Activated naive CD4-positive, alpha-beta T cell treated with anti-CD3 and anti-CD28 coated beads, Interleukin-2, amount 50 U/mL, for 24 hours (primary cell): ENCODE measurements at regions not wholly inside any gene's neighbourhood (a gene's known extent, or its start where the extent isn't known, plus 50 kb on each side); places are given as distances from the start of the nearest gene placed in this dataset.
"Not testable (repeated sequence)": the region's sequence is repeated elsewhere in the genome, so short reads cannot be mapped to it uniquely, and the experiment has no call there.

ENCODE experiments used
- H3K27ac Mint-ChIP-seq: one replicate; pipeline ENCODE4 v1.8.0; 2021; ENCODE audit warnings: mild to moderate bottlenecking, mixed read lengths
- H3K27me3 Mint-ChIP-seq: one replicate; pipeline ENCODE4 v1.8.0; 2021; ENCODE audit warnings: mixed read lengths
- H3K36me3 Mint-ChIP-seq: one replicate; pipeline ENCODE4 v1.8.0; 2021; ENCODE audit warnings: mixed read lengths
- H3K4me1 Mint-ChIP-seq: one replicate; pipeline ENCODE4 v1.8.0; 2021; ENCODE audit warnings: mixed read lengths
- H3K4me3 Mint-ChIP-seq: one replicate; pipeline ENCODE4 v1.8.0; 2021; ENCODE audit warnings: mild to moderate bottlenecking, mixed read lengths
- H3K9me3 Mint-ChIP-seq: one replicate; pipeline ENCODE4 v1.8.0; 2021; ENCODE audit warnings: mixed read lengths

DNA sequence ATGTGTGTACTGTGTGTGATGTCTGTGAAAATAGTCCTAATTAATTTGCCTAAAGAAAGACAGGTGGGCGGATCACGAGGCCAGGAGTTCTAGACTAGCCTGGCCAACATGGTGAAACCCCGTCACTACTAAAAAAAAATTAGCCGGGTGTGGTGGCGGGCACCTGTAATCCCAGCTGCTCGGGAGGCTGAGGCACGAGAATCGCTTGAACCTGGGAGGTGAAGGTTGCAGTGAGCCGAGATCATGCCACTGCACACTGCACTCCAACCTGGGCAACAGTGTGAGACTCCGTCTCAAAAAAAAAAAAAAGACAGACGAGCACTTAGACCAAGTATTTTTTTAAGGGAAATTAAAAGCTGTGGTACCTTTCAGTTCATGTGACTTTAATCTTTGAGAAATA is 226.0 kb upstream of the GBE1 start:
- not testable (repeated sequence) for H3K4me1 Mint-ChIP-seq, H3K27me3 Mint-ChIP-seq, H3K4me3 Mint-ChIP-seq, H3K27ac Mint-ChIP-seq, H3K9me3 Mint-ChIP-seq, H3K36me3 Mint-ChIP-seq

DNA sequence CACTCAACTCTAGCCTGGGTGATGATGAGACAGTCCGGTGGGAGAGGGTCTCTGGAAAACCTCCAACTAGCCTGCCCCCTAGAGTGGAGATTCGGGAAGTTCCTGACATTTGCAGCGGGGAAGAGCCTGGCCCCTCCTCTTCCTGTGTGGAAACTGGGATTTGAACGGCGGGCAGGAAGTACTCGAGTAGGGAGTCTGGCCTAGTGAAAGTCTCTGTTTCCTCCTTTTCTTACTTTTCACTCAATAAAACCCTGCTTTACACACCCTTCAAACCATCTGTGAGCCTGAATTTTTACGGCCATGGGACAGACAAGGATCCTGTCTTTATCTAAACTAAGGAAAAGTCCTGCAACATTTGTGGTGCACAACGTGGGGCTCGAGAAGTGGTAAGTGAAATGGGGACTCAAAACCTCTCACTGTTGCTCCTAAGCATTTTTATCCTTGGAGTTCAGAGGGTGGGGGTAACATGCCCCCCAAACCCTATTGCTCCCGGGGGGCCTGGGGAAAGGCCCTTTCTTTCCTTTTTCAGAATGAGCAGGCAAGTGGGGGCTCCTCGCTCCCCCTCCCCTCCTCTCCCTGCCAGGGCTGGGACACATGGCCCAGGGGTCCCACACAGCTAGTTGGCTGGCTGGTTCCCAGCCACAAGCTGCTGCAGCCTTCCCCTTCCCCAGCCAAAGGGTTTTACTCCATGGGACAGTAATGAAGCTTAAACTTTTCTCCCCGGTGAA is 224.7 kb upstream of the GBE1 start:
- Mint-ChIP-seq H3K9me3 (peaks cover 5% of the 10 kb centered on the region), H3K36me3 (no peaks in the 10 kb centered on the region), H3K4me3 (no peak overlapping the region), H3K27ac (no peak overlapping the region), H3K4me1 (no peaks in the 10 kb centered on the region), H3K27me3 (no peaks in the 10 kb centered on the region)

GRCh38 chr3:81983382-81983781 is 221.9 kb upstream of the GBE1 start:
- H3K36me3 Mint-ChIP-seq: no peaks in the 10 kb centered on the region
- no peaks in the 10 kb centered on the region for H3K4me1 Mint-ChIP-seq
- peaks cover 5% of the 10 kb centered on the region for H3K9me3 Mint-ChIP-seq
- H3K4me3 Mint-ChIP-seq: no peak overlapping the region
- no peaks in the 10 kb centered on the region for H3K27me3 Mint-ChIP-seq
- no peak overlapping the region for H3K27ac Mint-ChIP-seq

GRCh38 chr3:81980596-81981494 is 219.4 kb upstream of the GBE1 start:
- H3K4me1 Mint-ChIP-seq: no peaks in the 10 kb centered on the region
- no peaks in the 10 kb centered on the region for H3K36me3 Mint-ChIP-seq
- H3K4me3 Mint-ChIP-seq: no peak overlapping the region
- H3K27me3 Mint-ChIP-seq: no peaks in the 10 kb centered on the region
- peaks cover 5% of the 10 kb centered on the region for H3K9me3 Mint-ChIP-seq
- H3K27ac Mint-ChIP-seq: no peak overlapping the region

GRCh38 chr3:81974751-81975150 is 213.3 kb upstream of the GBE1 start:
- Mint-ChIP-seq H3K4me3 (no peak overlapping the region), H3K9me3 (peaks cover 5% of the 10 kb centered on the region), H3K27ac (no peak overlapping the region), H3K36me3 (no peaks in the 10 kb centered on the region), H3K4me1 (no peaks in the 10 kb centered on the region), H3K27me3 (no peaks in the 10 kb centered on the region)

DNA sequence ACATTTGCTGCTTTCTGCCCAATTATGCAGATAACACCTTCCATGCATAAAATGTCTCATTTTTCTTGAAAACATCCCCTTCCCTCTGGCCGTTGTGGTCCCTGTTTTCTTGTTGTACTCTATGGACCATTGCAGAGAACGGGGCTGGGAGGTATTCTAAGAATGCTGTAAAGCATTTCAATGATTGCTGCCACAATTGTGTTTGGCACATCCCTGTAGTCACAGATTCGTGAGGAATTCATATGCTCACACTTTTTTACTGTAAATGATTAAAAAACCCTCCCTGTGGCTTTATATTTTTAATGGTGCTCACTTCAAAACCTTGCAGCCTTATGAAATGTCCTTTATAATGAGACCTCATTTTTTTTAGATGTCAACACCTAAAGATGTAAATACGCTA is 207.2 kb upstream of the GBE1 start:
- no peak overlapping the region for H3K27ac Mint-ChIP-seq
- no peaks in the 10 kb centered on the region for H3K36me3 Mint-ChIP-seq
- no peaks in the 10 kb centered on the region for H3K27me3 Mint-ChIP-seq
- H3K4me1 Mint-ChIP-seq: no peaks in the 10 kb centered on the region
- no peak overlapping the region for H3K4me3 Mint-ChIP-seq
- H3K9me3 Mint-ChIP-seq: peaks cover 5% of the 10 kb centered on the region

DNA sequence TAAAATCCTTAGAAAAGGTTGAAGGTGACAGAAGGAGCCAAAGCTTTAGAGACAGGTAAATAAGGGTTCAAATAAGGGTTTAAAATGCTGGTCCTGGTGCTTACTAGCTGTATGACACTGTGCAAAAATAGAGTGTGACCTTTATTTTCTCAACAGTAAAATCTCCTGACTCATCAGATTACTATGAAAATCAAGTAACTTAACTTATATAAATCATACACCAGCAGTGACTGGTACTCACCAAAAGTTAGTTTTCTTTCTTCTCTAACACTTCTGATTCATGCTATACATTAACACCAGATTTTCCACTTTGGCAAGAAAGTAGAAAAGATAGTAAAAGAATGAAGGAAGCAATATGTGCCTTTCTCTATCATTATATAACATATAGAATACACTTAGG is 205.9 kb upstream of the GBE1 start:
- H3K27ac Mint-ChIP-seq: no peak overlapping the region
- H3K27me3 Mint-ChIP-seq: no peaks in the 10 kb centered on the region
- no peaks in the 10 kb centered on the region for H3K4me1 Mint-ChIP-seq
- H3K36me3 Mint-ChIP-seq: no peaks in the 10 kb centered on the region
- H3K4me3 Mint-ChIP-seq: no peak overlapping the region
- H3K9me3 Mint-ChIP-seq: peaks cover 5% of the 10 kb centered on the region

DNA sequence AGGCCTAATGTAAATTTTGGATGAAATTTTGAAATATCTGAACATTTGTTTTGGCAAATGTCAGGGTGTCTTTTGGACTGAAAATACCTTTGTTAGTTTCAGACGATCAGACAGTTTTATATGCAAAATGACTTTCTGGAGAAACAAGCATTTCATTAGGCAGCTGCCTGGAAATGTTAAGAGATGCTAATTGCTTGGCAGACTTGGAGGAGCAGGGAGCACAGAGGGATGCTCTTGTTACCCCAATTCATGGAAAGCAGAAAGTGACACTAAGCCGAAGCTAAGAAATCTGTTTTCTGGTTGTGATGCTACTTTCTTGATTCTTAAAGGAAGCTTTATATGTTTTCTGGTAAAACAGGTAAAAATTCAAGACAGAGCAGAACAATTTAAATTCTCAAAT is 204.3 kb upstream of the GBE1 start:
- no peaks in the 10 kb centered on the region for H3K27me3 Mint-ChIP-seq
- H3K27ac Mint-ChIP-seq: no peak overlapping the region
- H3K4me1 Mint-ChIP-seq: no peaks in the 10 kb centered on the region
- H3K4me3 Mint-ChIP-seq: no peak overlapping the region
- no peaks in the 10 kb centered on the region for H3K9me3 Mint-ChIP-seq
- H3K36me3 Mint-ChIP-seq: no peaks in the 10 kb centered on the region

- no peaks in the 10 kb centered on the region for H3K27me3 Mint-ChIP-seq
- no peak overlapping the region for H3K27ac Mint-ChIP-seq
- H3K4me1 Mint-ChIP-seq: no peaks in the 10 kb centered on the region
- H3K9me3 Mint-ChIP-seq: no peaks in the 10 kb centered on the region
- no peak overlapping the region for H3K4me3 Mint-ChIP-seq
- no peaks in the 10 kb centered on the region for H3K36me3 Mint-ChIP-seq
Measured at GRCh38 chr3:81962396-81962795, 201.0 kb upstream of the GBE1 start.

- no peaks in the 10 kb centered on the region for H3K36me3 Mint-ChIP-seq
- peaks cover 5% of the 10 kb centered on the region for H3K9me3 Mint-ChIP-seq
- H3K27me3 Mint-ChIP-seq: no peaks in the 10 kb centered on the region
- H3K4me1 Mint-ChIP-seq: no peaks in the 10 kb centered on the region
- no peak overlapping the region for H3K27ac Mint-ChIP-seq
- no peak overlapping the region for H3K4me3 Mint-ChIP-seq
Measured at GRCh38 chr3:81958972-81959640, 197.7 kb upstream of the GBE1 start.

DNA sequence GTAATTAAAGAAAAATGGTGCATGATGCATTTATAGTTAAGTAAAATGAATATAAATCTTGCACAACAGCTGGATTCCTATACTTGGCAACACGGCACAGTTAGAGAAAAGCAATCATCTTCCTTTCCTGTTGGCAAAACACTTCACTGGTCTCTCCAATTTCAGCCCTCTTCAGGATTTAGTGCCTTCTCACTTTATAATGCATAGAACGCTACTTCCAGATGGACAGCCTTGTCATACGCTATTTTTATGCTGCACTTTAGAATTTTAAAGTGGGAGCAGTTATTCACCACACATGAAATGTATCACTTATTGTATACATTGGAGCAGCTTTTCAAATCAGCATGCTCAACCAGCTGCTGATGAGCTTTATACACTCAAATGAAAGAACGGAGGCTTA is 194.4 kb upstream of the GBE1 start:
- no peaks in the 10 kb centered on the region for H3K36me3 Mint-ChIP-seq
- H3K27me3 Mint-ChIP-seq: no peaks in the 10 kb centered on the region
- no peak overlapping the region for H3K27ac Mint-ChIP-seq
- H3K4me1 Mint-ChIP-seq: no peaks in the 10 kb centered on the region
- no peak overlapping the region for H3K4me3 Mint-ChIP-seq
- peaks cover 5% of the 10 kb centered on the region for H3K9me3 Mint-ChIP-seq

DNA sequence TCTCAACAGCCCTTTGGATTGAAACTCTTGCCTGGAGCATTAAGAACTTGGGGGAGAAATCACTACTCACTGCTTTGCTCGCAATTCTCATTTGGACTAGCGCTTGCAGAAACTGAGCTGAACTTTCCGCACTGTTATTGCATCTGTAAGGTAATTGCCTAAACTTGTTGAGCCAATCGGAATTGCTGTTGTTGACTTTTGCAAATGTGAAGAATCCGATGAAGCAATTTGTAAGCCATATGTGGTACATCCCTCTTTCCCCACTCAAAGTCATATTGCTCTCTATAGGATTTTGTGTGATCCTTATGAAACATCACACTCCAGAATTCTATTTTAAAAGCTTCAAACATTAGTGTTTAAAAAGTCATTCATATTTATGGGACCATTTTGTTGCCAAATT is 191.7 kb upstream of the GBE1 start:
- Mint-ChIP-seq H3K4me1 (no peaks in the 10 kb centered on the region), H3K9me3 (peaks cover 5% of the 10 kb centered on the region)

GRCh38 chr3:81952141-81952540 is 190.7 kb upstream of the GBE1 start:
- H3K27me3 Mint-ChIP-seq: no peaks in the 10 kb centered on the region
- H3K27ac Mint-ChIP-seq: no peak overlapping the region
- no peaks in the 10 kb centered on the region for H3K36me3 Mint-ChIP-seq
- peaks cover 5% of the 10 kb centered on the region for H3K9me3 Mint-ChIP-seq
- no peak overlapping the region for H3K4me3 Mint-ChIP-seq
- H3K4me1 Mint-ChIP-seq: no peaks in the 10 kb centered on the region

More for the DNA sequence above, 191.7 kb upstream of the GBE1 start:
- H3K4me3 Mint-ChIP-seq: no peak overlapping the region
- no peak overlapping the region for H3K27ac Mint-ChIP-seq
- H3K27me3 Mint-ChIP-seq: no peaks in the 10 kb centered on the region
- H3K36me3 Mint-ChIP-seq: no peaks in the 10 kb centered on the region

GRCh38 chr3:81951636-81952035 is 190.2 kb upstream of the GBE1 start:
- H3K36me3 Mint-ChIP-seq: no peaks in the 10 kb centered on the region
- no peaks in the 10 kb centered on the region for H3K4me1 Mint-ChIP-seq
- H3K9me3 Mint-ChIP-seq: peaks cover 5% of the 10 kb centered on the region
- no peak overlapping the region for H3K4me3 Mint-ChIP-seq
- no peak overlapping the region for H3K27ac Mint-ChIP-seq
- no peaks in the 10 kb centered on the region for H3K27me3 Mint-ChIP-seq

GRCh38 chr3:81951106-81951505 is 189.7 kb upstream of the GBE1 start:
- H3K27me3 Mint-ChIP-seq: no peaks in the 10 kb centered on the region
- H3K27ac Mint-ChIP-seq: no peak overlapping the region
- H3K9me3 Mint-ChIP-seq: peaks cover 3% of the 10 kb centered on the region
- H3K4me3 Mint-ChIP-seq: no peak overlapping the region
- H3K4me1 Mint-ChIP-seq: no peaks in the 10 kb centered on the region
- H3K36me3 Mint-ChIP-seq: no peaks in the 10 kb centered on the region

GRCh38 chr3:81947359-81947758 is 185.9 kb upstream of the GBE1 start:
- Mint-ChIP-seq H3K4me3 (no peak overlapping the region), H3K27ac (no peak overlapping the region), H3K27me3 (no peaks in the 10 kb centered on the region), H3K4me1 (no peaks in the 10 kb centered on the region), H3K36me3 (no peaks in the 10 kb centered on the region), H3K9me3 (no peaks in the 10 kb centered on the region)
